ENCODE measurements at regions not wholly inside any gene's neighbourhood (a gene's known extent, or its start where the extent isn't known, plus 50 kb on each side); places are given as distances from the start of the nearest gene placed in this dataset.
"Not testable (repeated sequence)": the region's sequence is repeated elsewhere in the genome, so short reads cannot be mapped to it uniquely, and the experiment has no call there.

DNA sequence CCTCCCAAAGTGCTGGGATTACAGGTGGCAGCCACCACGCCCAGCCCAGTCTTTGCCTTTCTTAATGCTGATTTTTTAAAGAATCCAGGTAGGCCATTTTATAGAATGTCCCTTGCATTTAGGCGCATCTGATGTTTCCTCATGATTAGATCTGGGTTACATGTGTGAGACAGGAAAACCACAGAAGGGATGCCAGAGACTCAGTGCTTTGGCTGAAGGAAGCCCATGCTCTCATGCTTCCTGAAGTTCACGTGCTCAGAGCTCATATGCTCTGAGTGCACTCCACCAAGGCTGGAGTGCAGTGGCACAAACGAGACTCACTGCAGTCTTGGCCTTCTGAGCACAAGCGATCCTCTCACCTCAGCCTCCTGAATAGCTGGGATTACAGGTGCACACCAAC, 411.5 kb upstream of the DEFB115 start:
- DNase-seq (ENCODE audit: low read depth in 4 of 6, low spot score in 6 of 6); H3K27ac ChIP-seq (ENCODE audit: low read depth, low read length); H3K4me1 ChIP-seq (ENCODE audit: control insufficient read depth, insufficient read depth, low read length); H3K27me3 ChIP-seq (ENCODE audit: control insufficient read depth, insufficient read depth, low read length); H3K4me3 ChIP-seq (ENCODE audit: low read depth, low read length); H3K36me3 ChIP-seq (ENCODE audit: control insufficient read depth, insufficient read depth, low read length); H3K9me3 ChIP-seq (ENCODE audit: control insufficient read depth, insufficient read depth, low read length): not testable (repeated sequence)
- 67% methylated on average over 3 of the region's 5 CpGs for whole genome bisulfite sequencing (ENCODE audit: insufficient coverage)

DNA sequence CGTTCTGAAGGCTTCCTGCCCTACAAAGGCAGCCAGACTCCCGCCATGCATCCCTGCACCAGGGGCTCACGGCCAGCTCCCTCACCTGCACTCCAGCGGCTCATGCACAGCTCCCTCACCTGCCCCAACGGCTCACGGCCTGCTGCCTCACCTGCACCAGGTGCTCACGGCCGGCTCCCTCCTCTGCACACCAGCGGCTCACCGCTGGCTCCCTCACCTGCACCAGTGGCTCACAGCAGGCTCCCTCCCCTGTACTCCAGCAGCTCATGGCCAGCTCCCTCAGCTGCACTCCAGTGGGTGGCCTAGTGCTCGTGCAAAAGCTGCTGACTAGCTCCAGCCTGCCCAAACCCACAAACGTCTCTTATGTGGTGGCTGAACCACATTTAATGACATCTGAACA, 389.2 kb upstream of the DEFB115 start:
- H3K36me3 ChIP-seq (ENCODE audit: control insufficient read depth, insufficient read depth, low read length); DNase-seq (ENCODE audit: low read depth in 4 of 6, low spot score in 6 of 6); H3K27ac ChIP-seq (ENCODE audit: low read depth, low read length); H3K27me3 ChIP-seq (ENCODE audit: control insufficient read depth, insufficient read depth, low read length); H3K9me3 ChIP-seq (ENCODE audit: control insufficient read depth, insufficient read depth, low read length); H3K4me3 ChIP-seq (ENCODE audit: low read depth, low read length); H3K4me1 ChIP-seq (ENCODE audit: control insufficient read depth, insufficient read depth, low read length): not testable (repeated sequence)
- WGBS (ENCODE audit: insufficient coverage) = 84% methylated on average over 10 of the region's 12 CpGs

DNA sequence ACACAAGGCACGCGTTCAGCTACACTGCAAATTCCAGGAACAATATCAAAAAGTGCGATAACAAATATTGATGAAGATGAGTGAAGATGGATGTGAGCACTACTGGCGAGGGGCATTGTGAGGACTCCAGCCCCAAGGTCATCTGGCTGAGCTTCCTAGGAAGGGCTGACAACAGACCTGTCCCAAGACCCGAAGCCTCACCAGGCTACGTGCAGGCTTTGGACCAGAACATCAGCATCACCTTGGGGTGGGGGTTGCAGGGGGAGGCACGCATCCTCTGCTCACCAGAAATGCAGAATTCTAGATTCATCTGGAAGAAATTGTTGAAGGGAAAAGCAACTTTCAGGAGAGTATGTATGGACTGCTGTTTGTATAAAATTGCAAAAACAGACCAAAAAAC, 386.3 kb upstream of the DEFB115 start:
- 81% methylated on average over 3 of the region's 7 CpGs for WGBS (ENCODE audit: insufficient coverage)

DNA sequence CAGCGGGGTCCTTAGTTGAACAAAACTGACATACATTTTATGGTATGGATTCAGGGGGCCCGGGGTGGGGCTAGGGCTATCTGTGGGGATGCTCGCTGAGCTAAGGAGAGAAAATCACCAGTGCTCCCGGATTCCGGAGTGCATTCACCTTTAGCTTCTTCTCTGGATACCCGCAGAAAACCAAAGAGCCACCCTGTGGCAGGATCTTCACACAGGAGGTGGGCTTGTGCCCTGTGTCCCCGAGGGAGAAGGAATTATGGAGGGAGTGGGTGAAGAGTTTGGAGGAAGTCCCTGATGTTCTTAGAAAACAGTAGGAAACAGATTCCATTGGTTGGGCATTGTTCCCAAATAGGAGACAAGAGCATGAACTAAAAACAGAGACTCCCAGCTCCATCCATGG, 385.2 kb upstream of the DEFB115 start:
- not testable (repeated sequence) for H3K9me3 ChIP-seq (ENCODE audit: control insufficient read depth, insufficient read depth, low read length); H3K27me3 ChIP-seq (ENCODE audit: control insufficient read depth, insufficient read depth, low read length)
- 74% methylated on average over 6 of the region's 7 CpGs for WGBS (ENCODE audit: insufficient coverage)

More for the DNA sequence above, 386.3 kb upstream of the DEFB115 start:
- not testable (repeated sequence) for H3K4me3 ChIP-seq (ENCODE audit: low read depth, low read length); H3K27me3 ChIP-seq (ENCODE audit: control insufficient read depth, insufficient read depth, low read length); H3K36me3 ChIP-seq (ENCODE audit: control insufficient read depth, insufficient read depth, low read length); H3K9me3 ChIP-seq (ENCODE audit: control insufficient read depth, insufficient read depth, low read length); H3K27ac ChIP-seq (ENCODE audit: low read depth, low read length); H3K4me1 ChIP-seq (ENCODE audit: control insufficient read depth, insufficient read depth, low read length); DNase-seq (ENCODE audit: low read depth in 4 of 6, low spot score in 6 of 6)

DNA sequence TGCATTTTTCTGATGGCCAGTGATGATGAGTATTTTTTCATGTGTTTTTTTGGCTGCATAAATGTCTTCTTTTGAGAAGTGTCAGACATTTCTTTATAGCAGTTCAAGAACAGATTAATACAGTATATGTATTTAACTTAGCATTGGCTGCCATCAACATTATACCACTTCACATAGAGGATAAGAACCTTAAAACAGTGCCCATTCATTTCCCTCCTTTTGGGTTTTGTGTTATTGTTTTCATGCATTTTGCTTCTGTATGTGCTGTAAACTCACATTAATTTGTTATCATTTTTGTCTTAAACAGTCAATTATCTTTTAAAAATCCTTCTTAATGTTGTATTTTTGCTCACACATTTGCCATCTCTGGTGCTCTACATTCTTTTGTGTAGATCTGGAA, 381.6 kb upstream of the DEFB115 start:
- H3K4me3 ChIP-seq (ENCODE audit: low read depth, low read length); H3K9me3 ChIP-seq (ENCODE audit: control insufficient read depth, insufficient read depth, low read length): not testable (repeated sequence)

More for the DNA sequence above, 385.2 kb upstream of the DEFB115 start:
- H3K36me3 ChIP-seq (ENCODE audit: control insufficient read depth, insufficient read depth, low read length); DNase-seq (ENCODE audit: low read depth in 4 of 6, low spot score in 6 of 6); H3K27ac ChIP-seq (ENCODE audit: low read depth, low read length); H3K4me1 ChIP-seq (ENCODE audit: control insufficient read depth, insufficient read depth, low read length); H3K4me3 ChIP-seq (ENCODE audit: low read depth, low read length): not testable (repeated sequence)

DNA sequence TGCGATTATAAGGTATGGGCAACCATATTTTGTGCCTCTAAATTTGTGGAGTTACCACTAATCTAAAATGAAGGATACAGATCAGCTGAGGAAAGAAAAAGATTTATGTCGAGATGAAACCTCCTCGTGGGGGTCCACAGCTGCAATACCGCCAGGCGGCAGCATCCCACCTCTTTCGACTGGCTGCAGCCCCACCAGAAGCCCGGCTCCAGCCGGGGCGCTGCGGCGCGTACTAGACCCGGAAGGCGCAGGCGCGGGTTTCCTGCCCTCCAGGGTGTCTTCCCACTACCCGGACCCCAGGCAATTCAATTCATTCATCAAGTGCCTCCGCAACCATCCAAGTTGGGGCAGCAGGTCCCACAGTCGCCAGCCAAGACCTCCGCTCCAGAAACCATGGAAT, 366.1 kb upstream of the DEFB115 start:
- H3K9me3 ChIP-seq (ENCODE audit: control insufficient read depth, insufficient read depth, low read length); H3K27me3 ChIP-seq (ENCODE audit: control insufficient read depth, insufficient read depth, low read length); H3K4me1 ChIP-seq (ENCODE audit: control insufficient read depth, insufficient read depth, low read length); H3K4me3 ChIP-seq (ENCODE audit: low read depth, low read length); H3K36me3 ChIP-seq (ENCODE audit: control insufficient read depth, insufficient read depth, low read length); H3K27ac ChIP-seq (ENCODE audit: low read depth, low read length); DNase-seq (ENCODE audit: low read depth in 4 of 6, low spot score in 6 of 6): not testable (repeated sequence)
- 19% methylated on average over 20 of the region's 20 CpGs for WGBS (ENCODE audit: insufficient coverage)

More for the DNA sequence above, 381.6 kb upstream of the DEFB115 start:
- not testable (repeated sequence) for H3K27me3 ChIP-seq (ENCODE audit: control insufficient read depth, insufficient read depth, low read length); H3K36me3 ChIP-seq (ENCODE audit: control insufficient read depth, insufficient read depth, low read length); H3K4me1 ChIP-seq (ENCODE audit: control insufficient read depth, insufficient read depth, low read length); DNase-seq (ENCODE audit: low read depth in 4 of 6, low spot score in 6 of 6); H3K27ac ChIP-seq (ENCODE audit: low read depth, low read length)

DNA sequence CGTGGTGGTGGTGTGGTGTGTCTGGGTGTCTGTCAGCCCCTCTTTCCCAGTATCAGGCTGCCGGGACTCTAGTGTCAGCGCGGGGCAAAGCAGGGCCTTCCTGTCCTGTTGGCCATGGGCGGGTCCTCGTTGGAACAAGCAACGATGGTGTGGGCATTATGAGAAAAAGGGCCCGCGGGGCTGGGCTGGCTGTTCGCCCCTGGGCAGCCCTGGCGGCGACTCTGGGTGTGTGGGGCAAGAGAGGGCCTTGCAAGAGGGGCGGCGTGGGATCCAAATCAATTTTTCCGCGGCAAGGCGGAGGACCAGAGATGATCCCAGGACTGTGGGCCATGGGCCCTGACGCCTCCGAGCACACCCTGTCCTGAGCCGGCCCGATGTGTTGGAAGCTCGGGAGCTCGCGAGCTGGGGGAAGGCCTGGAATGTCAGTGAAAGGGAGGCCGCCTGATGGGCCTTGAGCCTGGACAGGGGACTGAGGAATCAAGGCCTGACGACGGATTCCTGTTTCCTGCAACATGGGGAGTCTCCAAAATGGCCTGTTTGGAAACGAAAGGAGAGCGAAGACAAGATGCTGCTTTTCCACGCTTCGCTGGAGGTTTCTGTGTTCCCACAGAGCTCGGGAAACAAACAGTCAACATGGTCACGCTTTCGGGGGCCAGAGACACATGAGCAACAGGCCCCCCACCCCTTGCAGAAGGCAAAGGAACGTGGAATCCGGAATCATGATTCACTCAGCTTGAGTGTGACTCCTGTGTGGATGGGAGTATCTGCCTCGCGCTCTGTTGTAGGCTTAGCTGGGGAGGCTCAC, 364.7 kb upstream of the DEFB115 start:
- Histone ChIP-seq H3K4me3 (ENCODE audit: low read depth, low read length) (no peak overlapping the region), H3K36me3 (ENCODE audit: control insufficient read depth, insufficient read depth, low read length) (no peaks in the 10 kb centered on the region), H3K4me1 (ENCODE audit: control insufficient read depth, insufficient read depth, low read length) (no peaks in the 10 kb centered on the region), H3K27me3 (ENCODE audit: control insufficient read depth, insufficient read depth, low read length) (no peaks in the 10 kb centered on the region), H3K9me3 (ENCODE audit: control insufficient read depth, insufficient read depth, low read length) (peaks cover 5% of the 10 kb centered on the region), H3K27ac (ENCODE audit: low read depth, low read length) (no peak overlapping the region)
- DNase-seq (ENCODE audit: low read depth in 4 of 6, low spot score in 6 of 6) = no peak
- WGBS (ENCODE audit: insufficient coverage) = 45% methylated on average over 36 of the region's 38 CpGs

DNA sequence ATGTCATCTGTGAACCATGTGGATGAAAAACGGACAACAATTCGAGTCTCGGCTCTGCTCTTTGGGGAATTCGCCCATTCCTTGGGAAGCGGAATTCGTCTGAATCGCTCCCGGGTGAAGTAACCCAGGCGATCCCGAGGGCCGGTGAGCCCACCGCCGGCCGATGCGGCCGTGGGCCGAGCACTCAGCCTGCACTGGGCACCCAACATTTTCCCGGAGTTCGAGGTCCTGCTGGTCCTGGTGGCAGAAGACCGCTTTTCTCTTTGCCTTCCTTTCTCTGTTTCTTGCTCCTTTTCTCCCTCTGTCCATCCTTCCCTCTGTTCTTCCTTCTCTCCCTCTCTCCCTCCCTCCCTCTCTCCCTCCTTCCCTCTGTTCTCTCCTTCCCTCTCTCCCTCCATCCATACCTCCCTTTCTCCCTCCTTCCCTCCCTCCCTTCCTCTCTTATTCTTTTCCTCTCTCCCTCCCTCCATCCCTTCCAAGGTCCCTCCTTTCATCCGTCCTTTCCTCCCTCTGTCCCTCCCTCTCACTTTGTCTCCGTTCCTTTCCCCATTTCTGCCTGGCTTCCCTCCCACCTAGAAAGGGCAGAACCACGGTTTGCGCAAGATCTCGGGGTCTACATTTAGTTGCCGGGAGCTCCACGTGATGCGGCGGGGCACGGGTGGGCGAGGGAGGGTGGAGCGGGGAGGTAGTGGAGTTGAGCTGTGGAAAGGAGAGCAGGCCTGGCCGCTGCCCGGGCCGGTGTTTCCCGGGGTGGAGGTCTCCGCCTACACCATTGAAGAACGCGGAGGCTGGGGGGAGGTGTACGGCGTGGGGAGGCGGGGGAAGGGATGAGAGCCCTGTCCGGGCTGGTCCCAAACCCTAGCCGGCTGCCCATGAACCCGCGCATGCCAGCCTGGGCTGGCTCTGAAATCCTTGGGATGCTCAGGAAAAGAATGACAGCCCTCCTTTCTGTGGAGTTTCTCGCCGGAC, 363.8 kb upstream of the DEFB115 start:
- 32% methylated on average over 33 of the region's 48 CpGs for WGBS (ENCODE audit: insufficient coverage)
- DNase-seq (ENCODE audit: low read depth in 4 of 6, low spot score in 6 of 6); H3K27ac ChIP-seq (ENCODE audit: low read depth, low read length); H3K36me3 ChIP-seq (ENCODE audit: control insufficient read depth, insufficient read depth, low read length); H3K27me3 ChIP-seq (ENCODE audit: control insufficient read depth, insufficient read depth, low read length); H3K9me3 ChIP-seq (ENCODE audit: control insufficient read depth, insufficient read depth, low read length); H3K4me1 ChIP-seq (ENCODE audit: control insufficient read depth, insufficient read depth, low read length); H3K4me3 ChIP-seq (ENCODE audit: low read depth, low read length): not testable (repeated sequence)

DNA sequence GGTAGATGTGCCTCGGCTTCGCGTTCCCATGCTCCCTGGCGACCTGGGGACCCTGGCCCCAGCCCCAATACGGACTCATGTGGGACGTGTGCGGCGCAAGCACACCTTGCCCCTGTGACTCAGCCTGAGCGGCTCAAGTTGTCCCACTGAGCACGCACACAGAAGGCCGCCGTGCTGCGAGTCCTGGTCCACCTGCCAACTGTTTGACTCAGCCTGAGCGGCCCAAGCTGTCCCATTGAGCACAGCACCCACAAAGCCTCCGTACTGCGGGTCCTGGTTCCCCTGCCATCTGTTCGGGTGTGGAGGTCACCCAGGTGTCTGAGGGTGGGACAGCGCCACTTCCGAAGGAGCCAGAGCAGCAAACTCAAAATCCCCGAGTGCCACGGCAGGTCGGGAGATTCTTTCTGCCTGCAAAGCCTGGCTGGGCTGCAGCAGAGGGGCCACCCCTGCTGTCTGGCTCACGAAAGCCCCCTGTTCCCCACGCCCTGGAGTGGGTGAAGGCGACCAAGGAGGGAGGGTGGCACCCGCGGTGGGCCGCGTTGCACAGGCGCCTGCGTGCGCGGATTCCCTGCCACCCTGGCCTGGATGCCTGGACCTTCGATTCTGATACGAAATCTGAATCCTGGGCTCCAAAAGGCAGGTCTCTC, 362.6 kb upstream of the DEFB115 start:
- H3K27ac ChIP-seq (ENCODE audit: low read depth, low read length); H3K9me3 ChIP-seq (ENCODE audit: control insufficient read depth, insufficient read depth, low read length); DNase-seq (ENCODE audit: low read depth in 4 of 6, low spot score in 6 of 6); H3K4me1 ChIP-seq (ENCODE audit: control insufficient read depth, insufficient read depth, low read length); H3K27me3 ChIP-seq (ENCODE audit: control insufficient read depth, insufficient read depth, low read length); H3K4me3 ChIP-seq (ENCODE audit: low read depth, low read length); H3K36me3 ChIP-seq (ENCODE audit: control insufficient read depth, insufficient read depth, low read length): not testable (repeated sequence)
- WGBS (ENCODE audit: insufficient coverage) = 26% methylated on average over 34 of the region's 35 CpGs
